Panc1 (cell line): ENCODE measurements at regions not wholly inside any gene's neighbourhood (a gene's known extent, or its start where the extent isn't known, plus 50 kb on each side); places are given as distances from the start of the nearest gene placed in this dataset.

Experiments
- ATAC-seq: fragments of 200-7000 bp; cut with Tn5 transposase; 2 replicates; pipeline ENCODE4 v1.9.1; 2020; ENCODE audit warnings: mild to moderate bottlenecking, moderate library complexity
- BruUV-seq: library from RNA; stranded (reverse); fragments of 400-500 nt; replicated peaks from 2 replicates; lab custom pipeline; 2021; lab: Mats Ljungman, UMichigan
- CTCF ChIA-PET: fragments of 300-600 bp; sonication (Branson Sonifier 250); formaldehyde crosslinking; loops from one replicate; lab custom pipeline; 2022; ENCODE audit warnings: antibody characterized with exemption; lab: Charles Lee
- POLR2A ChIA-PET: fragments of 300-600 bp; sonication (Branson Sonifier 250); formaldehyde crosslinking; loops from one replicate; lab custom pipeline; 2022; ENCODE audit warnings: antibody characterized with exemption; lab: Charles Lee
- DNase-seq: peaks from one replicate; pipeline ENCODE4 v3.0.0-alpha.2; 2010; ENCODE audit warnings: low read depth, low spot score
- H3K27ac ChIP-seq: 2 replicates; pipeline ENCODE4 v1.5.1; 2011; ENCODE audit warnings: mild to moderate bottlenecking, low read length, inconsistent platforms
- H3K27me3 ChIP-seq: fragments of 200-500 bp; sonication (Bioruptor generic); 2 replicates; pipeline ENCODE4 v1.6.0; 2014; ENCODE audit warnings: low read length, inconsistent platforms; ENCODE audit not compliant: control insufficient read depth, insufficient read depth
- H3K36me3 ChIP-seq: fragments of 200-500 bp; sonication (Bioruptor generic); 2 replicates; pipeline ENCODE4 v1.5.1; 2014; ENCODE audit warnings: inconsistent platforms, mild to moderate bottlenecking, low read length, moderate library complexity; ENCODE audit not compliant: control insufficient read depth, insufficient read depth
- H3K4me1 ChIP-seq: 2 replicates; pipeline ENCODE4 v1.5.1; 2011; ENCODE audit warnings: inconsistent platforms, mild to moderate bottlenecking, low read length, moderate library complexity; ENCODE audit not compliant: control insufficient read depth, insufficient read depth
- H3K4me3 ChIP-seq, 2 experiments: 2 replicates each; pipeline ENCODE4 v1.5.1; 2011 to 2012; ENCODE audit warnings: low read depth in 2 of 2, low read length in 2 of 2, mild to moderate bottlenecking in 2 of 2, inconsistent platforms in 1 of 2, moderate library complexity in 1 of 2
- H3K9me3 ChIP-seq: fragments of 200-500 bp; sonication (Bioruptor generic); 2 replicates; pipeline ENCODE4 v1.5.1; 2014; ENCODE audit warnings: low read depth, mild to moderate bottlenecking, inconsistent platforms, low read length, moderate library complexity; ENCODE audit not compliant: control insufficient read depth, insufficient read depth
- POLR2AphosphoS5 ChIP-seq: IDR thresholded peaks from 2 replicates; pipeline ENCODE4 v1.6.1; 2012; ENCODE audit warnings: mild to moderate bottlenecking, low read depth, low read length, moderate library complexity
- SIN3A ChIP-seq: IDR thresholded peaks from 2 replicates; pipeline ENCODE4 v1.6.1; 2012; ENCODE audit warnings: low read depth, mild to moderate bottlenecking, low read length, moderate library complexity, borderline replicate concordance; ENCODE audit not compliant: insufficient read depth
- TCF7L2 ChIP-seq: IDR thresholded peaks from 2 replicates; pipeline ENCODE4 v1.6.1; 2011; ENCODE audit warnings: mild to moderate bottlenecking, low read depth, low read length, inconsistent platforms
- in situ Hi-C: cut with HindIII; loops from 2 replicates; pipeline ENCODE4 v1.10.0; 2016; ENCODE audit warnings: low sequenced_read_pairs, low pct_unique_long_range_greater_than_20kb
- intact Hi-C: fragments of 100-400 bp; cut with micrococcal nuclease; formaldehyde crosslinking; loops from one replicate; pipeline ENCODE4 v1.10.0; 2022; ENCODE audit not compliant: unreplicated experiment
- TF ChIP-seq, protein P1 (sequence below): fragments of 450-650 bp; IDR thresholded peaks from 2 replicates; pipeline ENCODE4 v1.5.1; 2017; ENCODE audit warnings: mild to moderate bottlenecking
- TF ChIP-seq, protein P2 (sequence below), 2 experiments: IDR thresholded peaks; 2 replicates each; pipeline ENCODE4 v1.6.1; 2011 to 2012; ENCODE audit warnings: low read depth in 2 of 2, control low read depth in 1 of 2, low read length in 1 of 2, mild to moderate bottlenecking in 1 of 2, moderate library complexity in 1 of 2; ENCODE audit not compliant: insufficient read depth in 1 of 2

DNA sequence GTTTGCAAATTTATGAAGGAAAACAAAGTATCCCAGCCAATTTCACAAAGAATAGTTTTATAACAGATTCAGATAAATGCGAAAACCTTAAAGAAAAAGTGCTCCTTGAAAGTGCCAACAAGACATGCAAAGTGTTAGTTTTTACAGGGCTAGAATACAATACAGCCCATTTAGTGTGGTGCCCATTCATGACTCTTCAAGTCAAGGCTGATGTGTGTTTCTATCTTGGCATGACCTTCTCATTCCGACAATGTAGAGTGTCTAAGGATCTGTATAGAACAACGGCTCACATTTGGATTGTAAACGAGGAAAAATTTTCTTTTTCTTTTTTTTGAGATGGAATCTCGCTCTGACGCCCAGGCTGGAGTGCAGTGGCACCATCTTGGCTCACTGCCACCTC is 205.2 kb upstream of the SEMA6A start:
- no peaks in the 10 kb centered on the region for H3K27me3 ChIP-seq
- no peaks in the 10 kb centered on the region for H3K4me1 ChIP-seq
- in situ Hi-C loops: no loop called here
- no peak for DNase-seq
- H3K36me3 ChIP-seq: no peaks in the 10 kb centered on the region
- H3K9me3 ChIP-seq: no peaks in the 10 kb centered on the region
- BruUV-seq: no TSS peak
- no peak overlapping the region for H3K4me3 ChIP-seq
- H3K27ac ChIP-seq: no peak overlapping the region
- POLR2A ChIA-PET: no interaction called here
- TF ChIP-seq, protein P1, sequence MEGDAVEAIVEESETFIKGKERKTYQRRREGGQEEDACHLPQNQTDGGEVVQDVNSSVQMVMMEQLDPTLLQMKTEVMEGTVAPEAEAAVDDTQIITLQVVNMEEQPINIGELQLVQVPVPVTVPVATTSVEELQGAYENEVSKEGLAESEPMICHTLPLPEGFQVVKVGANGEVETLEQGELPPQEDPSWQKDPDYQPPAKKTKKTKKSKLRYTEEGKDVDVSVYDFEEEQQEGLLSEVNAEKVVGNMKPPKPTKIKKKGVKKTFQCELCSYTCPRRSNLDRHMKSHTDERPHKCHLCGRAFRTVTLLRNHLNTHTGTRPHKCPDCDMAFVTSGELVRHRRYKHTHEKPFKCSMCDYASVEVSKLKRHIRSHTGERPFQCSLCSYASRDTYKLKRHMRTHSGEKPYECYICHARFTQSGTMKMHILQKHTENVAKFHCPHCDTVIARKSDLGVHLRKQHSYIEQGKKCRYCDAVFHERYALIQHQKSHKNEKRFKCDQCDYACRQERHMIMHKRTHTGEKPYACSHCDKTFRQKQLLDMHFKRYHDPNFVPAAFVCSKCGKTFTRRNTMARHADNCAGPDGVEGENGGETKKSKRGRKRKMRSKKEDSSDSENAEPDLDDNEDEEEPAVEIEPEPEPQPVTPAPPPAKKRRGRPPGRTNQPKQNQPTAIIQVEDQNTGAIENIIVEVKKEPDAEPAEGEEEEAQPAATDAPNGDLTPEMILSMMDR: no peak
- TF ChIP-seq POLR2AphosphoS5 (no peak), TCF7L2 (no peak), SIN3A (no peak)
- TF ChIP-seq, protein P2, sequence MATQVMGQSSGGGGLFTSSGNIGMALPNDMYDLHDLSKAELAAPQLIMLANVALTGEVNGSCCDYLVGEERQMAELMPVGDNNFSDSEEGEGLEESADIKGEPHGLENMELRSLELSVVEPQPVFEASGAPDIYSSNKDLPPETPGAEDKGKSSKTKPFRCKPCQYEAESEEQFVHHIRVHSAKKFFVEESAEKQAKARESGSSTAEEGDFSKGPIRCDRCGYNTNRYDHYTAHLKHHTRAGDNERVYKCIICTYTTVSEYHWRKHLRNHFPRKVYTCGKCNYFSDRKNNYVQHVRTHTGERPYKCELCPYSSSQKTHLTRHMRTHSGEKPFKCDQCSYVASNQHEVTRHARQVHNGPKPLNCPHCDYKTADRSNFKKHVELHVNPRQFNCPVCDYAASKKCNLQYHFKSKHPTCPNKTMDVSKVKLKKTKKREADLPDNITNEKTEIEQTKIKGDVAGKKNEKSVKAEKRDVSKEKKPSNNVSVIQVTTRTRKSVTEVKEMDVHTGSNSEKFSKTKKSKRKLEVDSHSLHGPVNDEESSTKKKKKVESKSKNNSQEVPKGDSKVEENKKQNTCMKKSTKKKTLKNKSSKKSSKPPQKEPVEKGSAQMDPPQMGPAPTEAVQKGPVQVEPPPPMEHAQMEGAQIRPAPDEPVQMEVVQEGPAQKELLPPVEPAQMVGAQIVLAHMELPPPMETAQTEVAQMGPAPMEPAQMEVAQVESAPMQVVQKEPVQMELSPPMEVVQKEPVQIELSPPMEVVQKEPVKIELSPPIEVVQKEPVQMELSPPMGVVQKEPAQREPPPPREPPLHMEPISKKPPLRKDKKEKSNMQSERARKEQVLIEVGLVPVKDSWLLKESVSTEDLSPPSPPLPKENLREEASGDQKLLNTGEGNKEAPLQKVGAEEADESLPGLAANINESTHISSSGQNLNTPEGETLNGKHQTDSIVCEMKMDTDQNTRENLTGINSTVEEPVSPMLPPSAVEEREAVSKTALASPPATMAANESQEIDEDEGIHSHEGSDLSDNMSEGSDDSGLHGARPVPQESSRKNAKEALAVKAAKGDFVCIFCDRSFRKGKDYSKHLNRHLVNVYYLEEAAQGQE (IDR thresholded peaks at IDR 0.05; ENCODE audit: insufficient read depth in 1 of 2, low read depth in 2 of 2, low read length in 1 of 2): no peak
- ATAC-seq: no peak
- intact Hi-C loops: no loop called here
- CTCF ChIA-PET: no interaction called here

DNA sequence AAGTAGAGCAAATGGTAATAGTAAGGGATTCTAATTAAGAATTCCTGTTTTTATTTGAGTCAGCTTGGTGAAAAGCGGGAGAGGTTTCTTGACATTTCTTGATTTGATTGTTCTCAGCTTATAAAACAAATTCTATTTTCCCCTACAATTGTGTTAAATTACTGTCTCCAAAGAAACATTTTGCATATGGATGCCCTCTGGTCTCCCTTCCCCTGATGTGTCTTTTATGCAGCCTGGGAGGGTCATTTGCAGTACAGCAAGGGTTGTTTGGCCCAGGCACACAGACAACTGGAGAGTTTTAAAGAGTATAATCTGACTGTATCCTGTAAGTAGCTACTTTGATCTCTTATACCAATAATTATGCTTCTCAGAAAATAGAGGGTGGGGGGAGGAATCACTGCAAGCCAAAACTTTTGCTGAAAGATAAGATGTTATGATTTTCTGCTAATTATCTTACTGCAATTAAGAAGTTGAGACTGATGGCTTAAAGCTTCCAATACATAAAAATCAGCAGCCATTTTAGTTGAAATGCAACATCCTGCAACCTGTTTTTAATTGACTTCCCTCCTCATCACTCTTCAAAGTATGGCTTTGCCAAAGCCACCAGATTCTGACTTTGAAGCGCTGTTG is 204.1 kb upstream of the SEMA6A start:
- intact Hi-C loops (no loop called here), in situ Hi-C loops (no loop called here)
- CTCF ChIA-PET: no interaction called here
- H3K27ac ChIP-seq: no peak overlapping the region
- H3K4me1 ChIP-seq: no peaks in the 10 kb centered on the region
- POLR2A ChIA-PET: no interaction called here
- no peak overlapping the region for H3K4me3 ChIP-seq
- H3K9me3 ChIP-seq: no peaks in the 10 kb centered on the region
- DNase-seq: no peak
- no peak for ATAC-seq
- H3K36me3 ChIP-seq: no peaks in the 10 kb centered on the region
- BruUV-seq: no TSS peak
- TF ChIP-seq TCF7L2 (no peak), POLR2AphosphoS5 (no peak), SIN3A (no peak)
- TF ChIP-seq, protein P1: no peak
- TF ChIP-seq, protein P2 (IDR thresholded peaks at IDR 0.05; ENCODE audit: insufficient read depth in 1 of 2, low read depth in 2 of 2, low read length in 1 of 2): no peak
- no peaks in the 10 kb centered on the region for H3K27me3 ChIP-seq
